IMR-90 (cell line): ENCODE measurements at regions not wholly inside any gene's neighbourhood (a gene's known extent, or its start where the extent isn't known, plus 50 kb on each side); places are given as distances from the start of the nearest gene placed in this dataset.

Source experiments
- ATAC-seq: fragments of 200-7000 bp; cut with Tn5 transposase; 2 replicates; pipeline ENCODE4 v1.9.1; 2020; ENCODE audit warnings: low read depth, mild to moderate bottlenecking, moderate library complexity
- BruUV-seq: library from RNA; stranded (reverse); fragments of 400-500 nt; replicated peaks from 2 replicates; lab custom pipeline; 2021; lab: Mats Ljungman, UMichigan
- CTCF ChIA-PET: fragments of 300-600 bp; formaldehyde crosslinking; extraction: SDS; loops from one replicate; lab custom pipeline; 2021; ENCODE audit warnings: antibody characterized with exemption; lab: Yijun Ruan, JAX
- POLR2A ChIA-PET: fragments of 300-600 bp; sonication (Branson Sonifier 250); formaldehyde crosslinking; loops from one replicate; lab custom pipeline; 2022; ENCODE audit warnings: antibody characterized with exemption; ENCODE audit not compliant: unreplicated experiment; lab: Charles Lee
- DNase-seq: peaks from one replicate; pipeline ENCODE4 v3.0.0; 2013
- H2AFZ ChIP-seq: replicated peaks from 2 replicates; pipeline ENCODE3; 2013; ENCODE audit warnings: low read length, mild to moderate bottlenecking; ENCODE audit not compliant: poor library complexity
- H2AK5ac ChIP-seq: 2 replicates; pipeline ENCODE4 v1.6.1; 2013; ENCODE audit warnings: low read depth, low read length, inconsistent platforms
- H2AK9ac ChIP-seq: replicated peaks from 2 replicates; pipeline ENCODE3; 2013; ENCODE audit warnings: mild to moderate bottlenecking, low read depth, low read length, moderate library complexity; ENCODE audit not compliant: poor library complexity
- H2BK120ac ChIP-seq: 2 replicates; pipeline ENCODE4 v1.6.1; 2013; ENCODE audit warnings: low read depth, low read length, inconsistent platforms
- H2BK15ac ChIP-seq: 3 replicates; pipeline ENCODE4 v1.6.1; 2013; ENCODE audit warnings: low read depth, low read length, inconsistent platforms
- H2BK20ac ChIP-seq: 2 replicates; pipeline ENCODE4 v1.6.1; 2013; ENCODE audit warnings: low read depth, mild to moderate bottlenecking, inconsistent platforms, low read length, moderate library complexity
- H2BK5ac ChIP-seq: 2 replicates; pipeline ENCODE4 v1.6.1; 2013; ENCODE audit warnings: mild to moderate bottlenecking, low read depth, low read length, inconsistent platforms; ENCODE audit not compliant: poor library complexity, severe bottlenecking
- H3K14ac ChIP-seq: replicated peaks from 2 replicates; pipeline ENCODE4 v1.6.1; 2013; ENCODE audit warnings: low read depth, low read length, inconsistent platforms
- H3K18ac ChIP-seq: 2 replicates; pipeline ENCODE4 v1.6.1; 2013; ENCODE audit warnings: low read depth, low read length, control low read depth
- H3K23ac ChIP-seq: 2 replicates; pipeline ENCODE4 v1.6.1; 2013; ENCODE audit warnings: low read depth, low read length, inconsistent platforms
- H3K27ac ChIP-seq: 2 replicates; pipeline ENCODE4 v1.5.1; 2013; ENCODE audit warnings: mild to moderate bottlenecking, control low read depth, low read length; ENCODE audit not compliant: insufficient read depth
- H3K27me3 ChIP-seq: 2 replicates; pipeline ENCODE4 v1.6.1; 2013; ENCODE audit warnings: low read length; ENCODE audit not compliant: control insufficient read depth, insufficient read depth
- H3K36me3 ChIP-seq: 2 replicates; pipeline ENCODE4 v1.6.1; 2013; ENCODE audit warnings: low read length, mixed read lengths; ENCODE audit not compliant: control insufficient read depth, insufficient read depth
- H3K4ac ChIP-seq: 2 replicates; pipeline ENCODE4 v1.6.1; 2013; ENCODE audit warnings: low read depth, low read length, inconsistent platforms
- H3K4me1 ChIP-seq: 2 replicates; pipeline ENCODE4 v1.6.1; 2013; ENCODE audit warnings: low read length, mixed read lengths; ENCODE audit not compliant: control insufficient read depth, insufficient read depth
- H3K4me2 ChIP-seq: 2 replicates; pipeline ENCODE4 v1.6.1; 2013; ENCODE audit warnings: low read depth, mild to moderate bottlenecking, control low read depth, low read length, moderate library complexity
- H3K4me3 ChIP-seq: 2 replicates; pipeline ENCODE4 v1.5.1; 2013; ENCODE audit warnings: low read depth, mild to moderate bottlenecking, control low read depth, low read length, moderate library complexity; ENCODE audit not compliant: insufficient read depth
- H3K56ac ChIP-seq: 2 replicates; pipeline ENCODE4 v1.6.1; 2013; ENCODE audit warnings: low read length, inconsistent platforms; ENCODE audit not compliant: insufficient read depth; ENCODE audit errors: extremely low read depth
- H3K79me1 ChIP-seq, 2 experiments: 2 replicates each; pipeline ENCODE4 v1.6.1; 2013; ENCODE audit warnings: low read length in 2 of 2, inconsistent platforms in 1 of 2, low read depth in 1 of 2
- H3K9ac ChIP-seq: 2 replicates; pipeline ENCODE4 v1.6.1; 2013; ENCODE audit warnings: low read depth, low read length, control low read depth
- H3K9me1 ChIP-seq: 2 replicates; pipeline ENCODE4 v1.6.1; 2013; ENCODE audit warnings: low read length, inconsistent platforms; ENCODE audit not compliant: insufficient read depth
- H3K9me3 ChIP-seq: 2 replicates; pipeline ENCODE4 v1.6.1; 2013; ENCODE audit warnings: low read length; ENCODE audit not compliant: control insufficient read depth, insufficient read depth
- H4K20me1 ChIP-seq: 2 replicates; pipeline ENCODE4 v1.6.1; 2013; ENCODE audit warnings: low read length, inconsistent platforms; ENCODE audit not compliant: insufficient read depth
- H4K5ac ChIP-seq: 2 replicates; pipeline ENCODE4 v1.6.1; 2013; ENCODE audit warnings: mild to moderate bottlenecking, low read depth, low read length, control low read depth
- H4K8ac ChIP-seq, 2 experiments: 2 replicates each; pipeline ENCODE4 v1.6.1; 2013; ENCODE audit warnings: low read depth in 2 of 2, low read length in 2 of 2, control low read depth in 1 of 2, inconsistent platforms in 1 of 2
- H4K91ac ChIP-seq: 2 replicates; pipeline ENCODE4 v1.6.1; 2013; ENCODE audit warnings: low read depth, low read length, inconsistent platforms; ENCODE audit not compliant: insufficient read depth
- CEBPB ChIP-seq: IDR thresholded peaks from 2 replicates; pipeline ENCODE4 v1.6.1; 2012; ENCODE audit warnings: low read depth, low read length, improper control_type of control experiment
- MXI1 ChIP-seq: IDR thresholded peaks from 2 replicates; pipeline ENCODE4 v1.6.1; 2012; ENCODE audit warnings: low read depth, mild to moderate bottlenecking, low read length, moderate library complexity, borderline replicate concordance
- WGBS, 2 experiments: methylation state at CpG; one replicate each; pipeline versions ENCODE4 v1.1.5 to v1.1.7; 2013; ENCODE audit warnings: missing lambda C conversion rate in 2 of 2; ENCODE audit not compliant: insufficient read length in 1 of 2; ENCODE audit errors: extremely low coverage in 2 of 2; 5-methylcytosine and 5-hydroxymethylcytosine counted together
- dilution Hi-C: fragments of 300-500 bp; cut with HindIII; formaldehyde crosslinking; loops from one replicate; pipeline ENCODE4 v1.14.3; 2018; ENCODE audit warnings: low sequenced_read_pairs; ENCODE audit not compliant: unreplicated experiment
- in situ Hi-C: fragments of 300-500 bp; cut with MboI; formaldehyde crosslinking; loops from 3 replicates; pipeline ENCODE4 v1.14.3; 2019; ENCODE audit warnings: low sequenced_read_pairs, inconsistent platforms, mixed read lengths
- intact Hi-C: fragments of 100-400 bp; cut with micrococcal nuclease; formaldehyde crosslinking; loops from 2 replicates; pipeline ENCODE4 v1.10.0; 2022
- TF ChIP-seq, protein P1 (sequence below): fragments of 150-350 bp; IDR thresholded peaks from 2 replicates; pipeline ENCODE4 v1.6.1; 2017; ENCODE audit warnings: mild to moderate bottlenecking, antibody characterized with exemption, low read length, low read depth

- Histone ChIP-seq H2BK15ac (no peak overlapping the region), H2AK5ac (no peak overlapping the region), H4K8ac (no peak overlapping the region), H3K36me3 (no peaks in the 10 kb centered on the region), H3K9me3 (peaks cover 10% of the 10 kb centered on the region), H3K9me1 (no peaks in the 10 kb centered on the region), H4K5ac (no peak overlapping the region), H4K20me1 (no peaks in the 10 kb centered on the region), H3K79me1 (no peaks in the 10 kb centered on the region), H4K91ac (no peak overlapping the region), H2AK9ac (no peak overlapping the region), H2BK120ac (no peak overlapping the region), H3K23ac (no peak overlapping the region), H3K4ac (no peak overlapping the region), H3K27ac (no peak overlapping the region), H3K4me2 (no peak overlapping the region), H2BK20ac (no peak overlapping the region), H3K18ac (no peak overlapping the region), H3K27me3 (no peaks in the 10 kb centered on the region), H3K9ac (no peak overlapping the region), H3K4me1 (no peaks in the 10 kb centered on the region), H3K14ac (no peak overlapping the region), H2AFZ (no peak overlapping the region), H2BK5ac (no peak overlapping the region), H3K56ac (no peak overlapping the region), H3K4me3 (no peak overlapping the region)
- CTCF ChIA-PET = interaction anchor here (0.6 kb wide), 1 partner anchor 515 kb away, joined by 11 read pairs; no protein-coding TSS in a partner anchor
- POLR2A ChIA-PET = no interaction called here
- intact Hi-C loops = no loop called here
- DNase-seq (no peak), ATAC-seq (no peak)
- no peak for TF ChIP-seq CEBPB
- TF ChIP-seq MXI1 = no peak
- TF ChIP-seq, protein P1, sequence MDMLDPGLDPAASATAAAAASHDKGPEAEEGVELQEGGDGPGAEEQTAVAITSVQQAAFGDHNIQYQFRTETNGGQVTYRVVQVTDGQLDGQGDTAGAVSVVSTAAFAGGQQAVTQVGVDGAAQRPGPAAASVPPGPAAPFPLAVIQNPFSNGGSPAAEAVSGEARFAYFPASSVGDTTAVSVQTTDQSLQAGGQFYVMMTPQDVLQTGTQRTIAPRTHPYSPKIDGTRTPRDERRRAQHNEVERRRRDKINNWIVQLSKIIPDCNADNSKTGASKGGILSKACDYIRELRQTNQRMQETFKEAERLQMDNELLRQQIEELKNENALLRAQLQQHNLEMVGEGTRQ = no peak
- in situ Hi-C loops = no loop called here
- no CpG with 5 or more reads among the region's 2 CpGs for WGBS, 2 experiments
- no TSS peak for BruUV-seq
- dilution Hi-C loops = no loop called here
Observed at GRCh38 chr5:116861666-116862065, 287.0 kb upstream of the SEMA6A start.
